ENCODE measurements at regions not wholly inside any gene's neighbourhood (a gene's known extent, or its start where the extent isn't known, plus 50 kb on each side); places are given as distances from the start of the nearest gene placed in this dataset.

GRCh38 chr6:149265945-149266344, 51.6 kb upstream of the TAB2 start:
- H3K79me2 ChIP-seq (ENCODE audit: low read depth): no peaks in the 10 kb centered on the region
- no peak overlapping the region for H3K9ac ChIP-seq
- Mint-ChIP-seq H3K4me1 (peaks cover 47% of the 10 kb centered on the region), H3K4me3 (no peak overlapping the region), H3K27ac (no peak overlapping the region), H3K9me3 (no peaks in the 10 kb centered on the region), H3K27me3 (ENCODE audit: insufficient read depth, low read depth) (no peaks in the 10 kb centered on the region), H3K36me3 (no peaks in the 10 kb centered on the region)
- no peak overlapping the region for H3K27ac ChIP-seq
- H3K9me3 ChIP-seq (ENCODE audit: low read depth): no peaks in the 10 kb centered on the region
- no peak for DNase-seq (ENCODE audit: low spot score)
- H2AFZ ChIP-seq (replicated peaks): no peak overlapping the region
- H3K36me3 ChIP-seq: no peaks in the 10 kb centered on the region
- H3F3A ChIP-seq (ENCODE audit: low read depth): peaks cover 3% of the 10 kb centered on the region
- H3K4me3 ChIP-seq: no peak overlapping the region
- H3K27me3 ChIP-seq: no peaks in the 10 kb centered on the region
- H4K20me1 ChIP-seq (ENCODE audit: low read depth): no peaks in the 10 kb centered on the region
- TF ChIP-seq EZH2phosphoT487 (IDR thresholded peaks at IDR 0.05) (no peak), CTCF (IDR thresholded peaks at IDR 0.05) (no peak), EZH2 (IDR thresholded peaks at IDR 0.05) (no peak)
- H3K4me1 ChIP-seq: peaks cover 10% of the 10 kb centered on the region
- no peak overlapping the region for H3K4me2 ChIP-seq

- H3K9me3 Mint-ChIP-seq: no peaks in the 10 kb centered on the region
- no peaks in the 10 kb centered on the region for H3K36me3 Mint-ChIP-seq
- no peak overlapping the region for H3K4me2 ChIP-seq
- H2AFZ ChIP-seq (replicated peaks): peak overlapping the region; percentile 23
- peaks cover 41% of the 10 kb centered on the region for H3K4me1 Mint-ChIP-seq
- H3K4me1 ChIP-seq: peaks cover 10% of the 10 kb centered on the region
- H3K27ac ChIP-seq: no peak overlapping the region
- no peaks in the 10 kb centered on the region for H3K79me2 ChIP-seq (ENCODE audit: low read depth)
- no peaks in the 10 kb centered on the region for H3K36me3 ChIP-seq
- no peaks in the 10 kb centered on the region for H3K27me3 Mint-ChIP-seq (ENCODE audit: insufficient read depth, low read depth)
- TF ChIP-seq CTCF (IDR thresholded peaks at IDR 0.05) (no peak), EZH2phosphoT487 (IDR thresholded peaks at IDR 0.05) (no peak), EZH2 (IDR thresholded peaks at IDR 0.05) (no peak)
- DNase-seq (ENCODE audit: low spot score): no peak
- no peak overlapping the region for H3K4me3 ChIP-seq
- H4K20me1 ChIP-seq (ENCODE audit: low read depth): no peaks in the 10 kb centered on the region
- peaks cover 3% of the 10 kb centered on the region for H3F3A ChIP-seq (ENCODE audit: low read depth)
- H3K27me3 ChIP-seq: no peaks in the 10 kb centered on the region
- H3K9ac ChIP-seq: no peak overlapping the region
- no peak overlapping the region for H3K27ac Mint-ChIP-seq
- no peaks in the 10 kb centered on the region for H3K9me3 ChIP-seq (ENCODE audit: low read depth)
- H3K4me3 Mint-ChIP-seq: no peak overlapping the region
Measured at GRCh38 chr6:149266659-149267058, 50.9 kb upstream of the TAB2 start.

- DNase-seq (ENCODE audit: low spot score): no peak
- no peaks in the 10 kb centered on the region for H4K20me1 ChIP-seq (ENCODE audit: low read depth)
- H3K27ac ChIP-seq: no peak overlapping the region
- no peaks in the 10 kb centered on the region for H3K27me3 Mint-ChIP-seq (ENCODE audit: insufficient read depth, low read depth)
- no peak overlapping the region for H3K4me2 ChIP-seq
- H3K9me3 Mint-ChIP-seq: peaks cover 3% of the 10 kb centered on the region
- no peak overlapping the region for H3K4me3 ChIP-seq
- no peaks in the 10 kb centered on the region for H3K36me3 Mint-ChIP-seq
- H3K27me3 ChIP-seq: no peaks in the 10 kb centered on the region
- H3K9ac ChIP-seq: no peak overlapping the region
- H3F3A ChIP-seq (ENCODE audit: low read depth): peaks cover 3% of the 10 kb centered on the region
- H3K4me1 ChIP-seq: peaks cover 10% of the 10 kb centered on the region
- H3K4me3 Mint-ChIP-seq: no peak overlapping the region
- H3K36me3 ChIP-seq: no peaks in the 10 kb centered on the region
- peak overlapping the region; percentile 23 for H2AFZ ChIP-seq (replicated peaks)
- peaks cover 37% of the 10 kb centered on the region for H3K4me1 Mint-ChIP-seq
- H3K9me3 ChIP-seq (ENCODE audit: low read depth): no peaks in the 10 kb centered on the region
- H3K27ac Mint-ChIP-seq: no peak overlapping the region
- H3K79me2 ChIP-seq (ENCODE audit: low read depth): no peaks in the 10 kb centered on the region
- TF ChIP-seq CTCF (IDR thresholded peaks at IDR 0.05) (no peak), EZH2phosphoT487 (IDR thresholded peaks at IDR 0.05) (no peak), EZH2 (IDR thresholded peaks at IDR 0.05) (no peak)
Measured at GRCh38 chr6:149267072-149267471, 50.4 kb upstream of the TAB2 start.
